Tibial nerve (tissue), 4 donors: ENCODE measurements at regions not wholly inside any gene's neighbourhood (a gene's known extent, or its start where the extent isn't known, plus 50 kb on each side); places are given as distances from the start of the nearest gene placed in this dataset.

Experiments used
- DNase-seq, 2 donors: peaks; one replicate each; pipeline ENCODE4 v3.0.0-alpha.2; 2019; ENCODE audit warnings: low spot score in 2 of 2
- H3K27ac ChIP-seq, 4 donors: fragments of 200-600 bp; sonication (generic) in 3 of 4; one replicate each; pipeline ENCODE4 v1.5.1; 2017 to 2019; ENCODE audit warnings: mild to moderate bottlenecking in 1 of 4
- H3K27me3 ChIP-seq, 2 donors: fragments of 200-600 bp; sonication (generic) in 1 of 2; one replicate each; pipeline versions ENCODE4 v1.5.1 to v1.6.0; 2017 to 2019
- H3K36me3 ChIP-seq, 3 donors: fragments of 200-600 bp; sonication (generic); one replicate each; pipeline ENCODE4 v1.5.1; 2018 to 2019
- H3K4me1 ChIP-seq, 4 donors: fragments of 200-600 bp; sonication (generic) in 3 of 4; one replicate each; pipeline ENCODE4 v1.5.1; 2017 to 2019
- H3K4me3 ChIP-seq, 4 donors: fragments of 200-600 bp; sonication (generic) in 3 of 4; one replicate each; pipeline ENCODE4 v1.5.1; 2017 to 2019; ENCODE audit warnings: mild to moderate bottlenecking in 1 of 4, moderate library complexity in 1 of 4
- H3K9me3 ChIP-seq, 4 donors: fragments of 200-600 bp; sonication (generic) in 3 of 4; one replicate each; pipeline ENCODE4 v1.5.1; 2017 to 2019
- EP300 ChIP-seq, 2 donors: sonication (generic); formaldehyde crosslinking; IDR thresholded peaks; one replicate each; pipeline ENCODE4 v1.6.1; 2017; ENCODE audit warnings: antibody characterized with exemption in 2 of 2, mild to moderate bottlenecking in 1 of 2
- POLR2A ChIP-seq, 2 donors: fragments of 450-650 bp; IDR thresholded peaks; one replicate each; pipeline ENCODE4 v1.6.1; 2017; ENCODE audit warnings: antibody characterized with exemption in 2 of 2, mild to moderate bottlenecking in 2 of 2, moderate library complexity in 2 of 2
- WGBS, 2 donors: methylation state at CpG; one replicate each; pipeline ENCODE4 v1.1.5; 2018; 5-methylcytosine and 5-hydroxymethylcytosine counted together
- TF ChIP-seq, protein P1 (sequence below), 5 experiments: fragments of 200-600 bp in 3 of 5; fragments of 450-650 bp in 2 of 5; sonication (generic) in 3 of 5; IDR thresholded peaks; one replicate each; pipeline ENCODE4 v1.5.1; 2016 to 2019; ENCODE audit warnings: antibody characterized with exemption in 5 of 5, mild to moderate bottlenecking in 3 of 5, moderate library complexity in 2 of 5

DNA sequence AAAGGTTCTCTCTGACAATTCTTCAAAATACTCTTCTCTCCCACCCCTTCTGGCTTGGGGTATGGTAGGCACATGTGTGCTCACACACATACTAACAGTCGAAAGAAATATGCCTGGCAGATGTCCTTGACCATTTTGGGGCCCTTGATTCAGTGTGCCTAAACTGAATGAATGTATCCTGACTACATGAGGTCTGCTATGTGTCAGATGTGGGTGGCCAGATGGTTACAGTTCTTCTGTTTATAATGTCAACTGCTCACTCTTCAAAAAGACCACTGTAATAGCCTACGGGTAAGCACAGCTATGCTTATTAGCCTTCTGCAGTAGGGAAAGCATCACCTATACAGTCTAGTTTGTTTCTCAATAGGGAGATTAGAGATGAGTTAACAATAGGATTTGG, 63.7 kb upstream of the VEGFC start:
- H3K4me3 ChIP-seq: no peak overlapping the region
- no peaks in the 10 kb centered on the region for H3K36me3 ChIP-seq
- no peak overlapping the region for H3K27ac ChIP-seq
- peaks cover 0 to 4% (median 0%) of the 10 kb centered on the region in 4 donors for H3K9me3 ChIP-seq
- H3K27me3 ChIP-seq: no peaks in the 10 kb centered on the region
- WGBS, 2 donors: 80 to 87% methylated on average over 2 of the region's 2 CpGs
- DNase-seq: no peak
- TF ChIP-seq EP300 (IDR thresholded peaks at IDR 0.05) (no peak), POLR2A (IDR thresholded peaks at IDR 0.05) (no peak)
- TF ChIP-seq, protein P1, sequence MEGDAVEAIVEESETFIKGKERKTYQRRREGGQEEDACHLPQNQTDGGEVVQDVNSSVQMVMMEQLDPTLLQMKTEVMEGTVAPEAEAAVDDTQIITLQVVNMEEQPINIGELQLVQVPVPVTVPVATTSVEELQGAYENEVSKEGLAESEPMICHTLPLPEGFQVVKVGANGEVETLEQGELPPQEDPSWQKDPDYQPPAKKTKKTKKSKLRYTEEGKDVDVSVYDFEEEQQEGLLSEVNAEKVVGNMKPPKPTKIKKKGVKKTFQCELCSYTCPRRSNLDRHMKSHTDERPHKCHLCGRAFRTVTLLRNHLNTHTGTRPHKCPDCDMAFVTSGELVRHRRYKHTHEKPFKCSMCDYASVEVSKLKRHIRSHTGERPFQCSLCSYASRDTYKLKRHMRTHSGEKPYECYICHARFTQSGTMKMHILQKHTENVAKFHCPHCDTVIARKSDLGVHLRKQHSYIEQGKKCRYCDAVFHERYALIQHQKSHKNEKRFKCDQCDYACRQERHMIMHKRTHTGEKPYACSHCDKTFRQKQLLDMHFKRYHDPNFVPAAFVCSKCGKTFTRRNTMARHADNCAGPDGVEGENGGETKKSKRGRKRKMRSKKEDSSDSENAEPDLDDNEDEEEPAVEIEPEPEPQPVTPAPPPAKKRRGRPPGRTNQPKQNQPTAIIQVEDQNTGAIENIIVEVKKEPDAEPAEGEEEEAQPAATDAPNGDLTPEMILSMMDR (IDR thresholded peaks at IDR 0.05): no peak
- H3K4me1 ChIP-seq: no peaks in the 10 kb centered on the region

DNA sequence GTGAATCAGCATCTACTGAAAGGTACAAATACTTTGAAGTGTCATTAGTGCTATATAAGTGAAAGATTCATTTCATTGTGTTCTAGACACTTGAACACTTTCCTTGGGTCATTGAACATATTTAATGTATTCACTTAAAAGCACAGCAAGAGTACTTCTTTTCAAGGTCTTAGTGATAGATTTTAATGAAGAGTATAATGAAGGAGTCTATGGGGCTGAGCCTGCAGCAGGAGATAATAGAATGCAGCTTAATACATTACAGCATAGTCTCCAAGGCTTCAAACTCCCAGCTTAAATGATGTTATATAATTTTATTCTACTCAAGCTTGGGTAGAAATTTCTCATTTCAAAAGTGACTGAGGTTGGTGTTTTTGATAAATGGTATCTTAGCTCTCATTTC, 66.1 kb upstream of the VEGFC start:
- H3K9me3 ChIP-seq: no peaks in the 10 kb centered on the region
- no peak for DNase-seq
- no peaks in the 10 kb centered on the region for H3K27me3 ChIP-seq
- H3K36me3 ChIP-seq: no peaks in the 10 kb centered on the region
- TF ChIP-seq POLR2A (IDR thresholded peaks at IDR 0.05) (no peak), EP300 (IDR thresholded peaks at IDR 0.05) (no peak)
- TF ChIP-seq, protein P1 (IDR thresholded peaks at IDR 0.05): no peak
- H3K4me3 ChIP-seq: no peak overlapping the region
- no peak overlapping the region for H3K27ac ChIP-seq
- no peaks in the 10 kb centered on the region for H3K4me1 ChIP-seq

DNA sequence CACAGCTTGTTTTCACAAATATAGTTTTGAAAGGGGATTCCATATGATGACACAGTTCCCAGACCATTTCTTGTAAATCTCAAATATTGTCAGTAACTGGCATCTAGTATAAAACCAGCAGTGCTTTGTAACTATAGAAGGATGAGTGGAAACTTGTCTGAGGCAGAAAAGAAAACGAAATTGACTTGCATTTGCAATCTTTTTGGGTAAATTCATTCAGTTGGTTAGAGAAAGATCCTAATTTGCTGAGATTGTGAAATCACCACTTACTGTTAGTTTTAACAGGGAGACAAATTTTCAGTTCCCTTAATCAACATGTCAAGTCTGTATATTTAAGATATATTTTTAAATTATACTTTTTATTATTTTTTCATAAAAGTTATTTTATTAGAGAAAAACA, 71.5 kb upstream of the VEGFC start:
- WGBS, 2 donors: 0 to 3% methylated on average over 1 of the region's 1 CpG
- no peaks in the 10 kb centered on the region for H3K36me3 ChIP-seq
- H3K4me3 ChIP-seq: no peak overlapping the region
- no peaks in the 10 kb centered on the region for H3K27me3 ChIP-seq
- DNase-seq: no peak
- H3K27ac ChIP-seq: no peak overlapping the region
- H3K4me1 ChIP-seq: no peaks in the 10 kb centered on the region
- no peaks in the 10 kb centered on the region for H3K9me3 ChIP-seq
- no peak for TF ChIP-seq POLR2A (IDR thresholded peaks at IDR 0.05)
- TF ChIP-seq, protein P1 (IDR thresholded peaks at IDR 0.05): no peak
- no peak for TF ChIP-seq EP300 (IDR thresholded peaks at IDR 0.05)

DNA sequence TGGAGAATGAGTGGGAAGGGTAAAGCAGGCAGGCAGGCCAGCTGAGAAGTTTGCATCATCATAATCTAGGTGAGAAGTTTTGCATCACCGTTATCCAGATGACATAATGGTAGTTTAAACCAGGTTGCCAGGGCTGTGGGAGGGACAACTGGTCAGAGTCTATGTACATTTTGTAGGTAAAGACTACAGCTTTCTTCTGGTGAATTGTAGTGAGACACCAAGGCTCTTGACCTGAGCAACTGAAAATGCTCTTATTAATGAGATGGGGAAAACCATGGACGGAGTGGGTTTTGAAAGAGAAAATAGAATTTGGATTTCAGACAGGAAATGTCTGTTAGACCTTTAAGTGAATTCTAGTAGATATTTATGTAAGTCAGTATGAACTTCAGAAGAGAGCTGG, 76.0 kb upstream of the VEGFC start:
- H3K27ac ChIP-seq: no peak overlapping the region
- DNase-seq: no peak
- no peak overlapping the region for H3K4me3 ChIP-seq
- no peaks in the 10 kb centered on the region for H3K9me3 ChIP-seq
- WGBS, 2 donors: 83 to 89% methylated on average over 2 of the region's 2 CpGs
- no peaks in the 10 kb centered on the region for H3K4me1 ChIP-seq
- H3K27me3 ChIP-seq: no peaks in the 10 kb centered on the region
- no peaks in the 10 kb centered on the region for H3K36me3 ChIP-seq
- TF ChIP-seq POLR2A (IDR thresholded peaks at IDR 0.05) (no peak), EP300 (IDR thresholded peaks at IDR 0.05) (no peak)
- TF ChIP-seq, protein P1 (IDR thresholded peaks at IDR 0.05): no peak

DNA sequence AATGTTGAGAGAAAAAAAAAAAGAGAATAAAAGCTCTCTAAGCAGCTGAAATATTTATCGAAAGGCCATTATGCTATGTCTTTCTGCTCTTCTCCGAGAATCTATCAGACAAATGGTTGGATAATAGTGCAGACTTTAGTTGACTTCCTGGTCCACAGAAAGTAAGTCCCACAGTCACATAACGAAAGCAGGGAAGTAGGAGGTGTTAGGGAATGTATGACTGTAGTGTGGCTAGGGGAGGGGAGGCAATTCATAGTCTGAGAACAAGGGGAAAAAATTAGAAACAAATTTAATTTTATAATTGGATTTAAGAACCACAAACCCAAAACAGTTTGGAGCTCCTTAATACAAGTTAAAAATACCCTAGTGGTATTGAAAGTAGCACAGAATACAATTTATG, 79.7 kb upstream of the VEGFC start:
- 78 to 80% methylated on average over 3 of the region's 3 CpGs for WGBS, 2 donors
- Histone ChIP-seq H3K27ac (no peak overlapping the region), H3K4me1 (no peaks in the 10 kb centered on the region), H3K4me3 (no peak overlapping the region), H3K9me3 (no peaks in the 10 kb centered on the region), H3K36me3 (no peaks in the 10 kb centered on the region), H3K27me3 (no peaks in the 10 kb centered on the region)
- TF ChIP-seq POLR2A (IDR thresholded peaks at IDR 0.05) (no peak), EP300 (IDR thresholded peaks at IDR 0.05) (no peak)
- TF ChIP-seq, protein P1 (IDR thresholded peaks at IDR 0.05): no peak
- DNase-seq: no peak
